Loucy (cell line): ENCODE measurements at regions not wholly inside any gene's neighbourhood (a gene's known extent, or its start where the extent isn't known, plus 50 kb on each side); places are given as distances from the start of the nearest gene placed in this dataset.

Experiments used
- CTCF ChIP-seq: fragments of 200-600 bp; sonication (generic); conservative IDR thresholded peaks from 2 replicates; pipeline ENCODE4 v1.5.1; 2014; ENCODE audit warnings: mild to moderate bottlenecking, antibody characterized with exemption, low read length
- EZH2phosphoT487 ChIP-seq: fragments of 200-600 bp; IDR thresholded peaks from 2 replicates; pipeline ENCODE4 v1.6.1; 2018; ENCODE audit warnings: antibody characterized with exemption, mild to moderate bottlenecking, moderate library complexity, borderline replicate concordance

- TF ChIP-seq CTCF (peak; percentile 44), EZH2phosphoT487 (no peak)
Observed at GRCh38 chr1:170267317-170267716, 121.6 kb downstream of the NTMT2 start.
